GM23248 (cell line): ENCODE measurements at regions not wholly inside any gene's neighbourhood (a gene's known extent, or its start where the extent isn't known, plus 50 kb on each side); places are given as distances from the start of the nearest gene placed in this dataset.
A peak's percentile ranks its signal among the peaks of the same experiment; 100 is the strongest.

Source experiments
- DNase-seq: peaks from one replicate; pipeline ENCODE4 v3.0.0-alpha.2; 2015
- H2AFZ ChIP-seq: fragments of 200-600 bp; sonication (generic); 2 replicates; pipeline ENCODE4 v1.6.1; 2016; ENCODE audit warnings: antibody characterized with exemption
- H3F3A ChIP-seq: fragments of 200-600 bp; sonication (generic); 2 replicates; pipeline ENCODE4 v1.6.1; 2016; ENCODE audit warnings: mild to moderate bottlenecking, antibody characterized with exemption, mixed run types; ENCODE audit not compliant: insufficient read depth
- H3K27ac ChIP-seq: fragments of 200-600 bp; sonication (generic); 2 replicates; pipeline ENCODE4 v1.5.1; 2016; ENCODE audit warnings: mild to moderate bottlenecking
- H3K27me3 ChIP-seq: fragments of 200-600 bp; sonication (generic); replicated peaks from 2 replicates; pipeline ENCODE4 v1.6.1; 2016; ENCODE audit warnings: mild to moderate bottlenecking; ENCODE audit not compliant: insufficient read depth
- H3K36me3 ChIP-seq: fragments of 200-600 bp; sonication (generic); 2 replicates; pipeline ENCODE4 v1.6.1; 2016; ENCODE audit warnings: low read depth, mild to moderate bottlenecking
- H3K4me1 ChIP-seq: fragments of 200-600 bp; sonication (generic); 2 replicates; pipeline ENCODE4 v1.6.1; 2016; ENCODE audit warnings: mild to moderate bottlenecking; ENCODE audit not compliant: insufficient read depth
- H3K4me2 ChIP-seq: fragments of 200-600 bp; sonication (generic); one replicate; pipeline ENCODE4 v1.6.1; 2016; ENCODE audit warnings: mild to moderate bottlenecking; ENCODE audit not compliant: unreplicated experiment
- H3K4me3 ChIP-seq: fragments of 200-600 bp; sonication (generic); 2 replicates; pipeline ENCODE4 v1.5.1; 2016; ENCODE audit warnings: mild to moderate bottlenecking
- H3K79me2 ChIP-seq: fragments of 200-600 bp; sonication (generic); 2 replicates; pipeline ENCODE4 v1.6.1; 2016; ENCODE audit warnings: mild to moderate bottlenecking; ENCODE audit not compliant: insufficient read depth
- H3K9ac ChIP-seq: fragments of 200-600 bp; sonication (generic); 2 replicates; pipeline ENCODE4 v1.6.1; 2016; ENCODE audit warnings: mild to moderate bottlenecking
- H3K9me2 ChIP-seq: fragments of 200-600 bp; sonication (generic); 2 replicates; pipeline ENCODE4 v1.6.1; 2016; ENCODE audit warnings: mixed run types, mild to moderate bottlenecking, moderate library complexity; ENCODE audit not compliant: insufficient read depth
- H3K9me3 ChIP-seq: fragments of 200-600 bp; sonication (generic); one replicate; pipeline ENCODE4 v1.6.1; 2017; ENCODE audit warnings: low read depth
- H4K20me1 ChIP-seq: fragments of 200-600 bp; sonication (generic); 2 replicates; pipeline ENCODE4 v1.6.0; 2016; ENCODE audit not compliant: insufficient read depth
- EZH2 ChIP-seq: fragments of 200-600 bp; sonication (generic); IDR thresholded peaks from 2 replicates; pipeline ENCODE4 v1.6.1; 2018; ENCODE audit warnings: antibody characterized with exemption, mild to moderate bottlenecking; ENCODE audit not compliant: insufficient read depth, poor library complexity, severe bottlenecking
- EZH2phosphoT487 ChIP-seq: fragments of 200-600 bp; sonication (generic); IDR thresholded peaks from 2 replicates; pipeline ENCODE4 v1.6.1; 2018; ENCODE audit warnings: antibody characterized with exemption, moderate library complexity, mild to moderate bottlenecking, low read depth; ENCODE audit not compliant: insufficient read depth
- WGBS, 2 experiments: methylation state at CpG; one replicate each; pipeline ENCODE4 v1.1.6; 2015 to 2017; ENCODE audit warnings: low lambda C conversion rate in 2 of 2, low coverage in 1 of 2; ENCODE audit errors: missing lambda C conversion rate in 2 of 2; 5-methylcytosine and 5-hydroxymethylcytosine counted together
- in situ Hi-C: fragments of 300-500 bp; cut with MboI; formaldehyde crosslinking; loops from 2 replicates; pipeline ENCODE4 v1.15.0; 2020

GRCh38 chr4:188767496-188767895 is 628.3 kb downstream of the TRIML1 start:
- H3F3A ChIP-seq = no peaks in the 10 kb centered on the region
- TF ChIP-seq EZH2phosphoT487 (no peak), EZH2 (no peak)
- H3K27ac ChIP-seq = no peak overlapping the region
- H2AFZ ChIP-seq = no peak overlapping the region
- H3K9ac ChIP-seq = no peak overlapping the region
- no peaks in the 10 kb centered on the region for H3K36me3 ChIP-seq
- H3K4me3 ChIP-seq = no peak overlapping the region
- DNase-seq = no peak
- no peaks in the 10 kb centered on the region for H3K9me3 ChIP-seq
- in situ Hi-C loops = no loop called here
- H3K27me3 ChIP-seq = no peaks in the 10 kb centered on the region
- H4K20me1 ChIP-seq = no peaks in the 10 kb centered on the region
- H3K4me1 ChIP-seq = no peaks in the 10 kb centered on the region
- no peak overlapping the region for H3K4me2 ChIP-seq
- H3K9me2 ChIP-seq = no peaks in the 10 kb centered on the region
- H3K79me2 ChIP-seq = no peaks in the 10 kb centered on the region
- 11 to 13% methylated on average over 3 of the region's 3 CpGs for WGBS, 2 experiments

GRCh38 chr4:188778905-188779304 is 639.7 kb downstream of the TRIML1 start:
- 2 to 5% methylated on average over 4 of the region's 4 CpGs for WGBS, 2 experiments
- H3K4me3 ChIP-seq = no peak overlapping the region
- no peak overlapping the region for H3K9ac ChIP-seq
- H3K79me2 ChIP-seq = no peaks in the 10 kb centered on the region
- H3K27me3 ChIP-seq = no peaks in the 10 kb centered on the region
- TF ChIP-seq EZH2 (no peak), EZH2phosphoT487 (no peak)
- no peaks in the 10 kb centered on the region for H3K9me3 ChIP-seq
- H3K4me2 ChIP-seq = no peak overlapping the region
- H3K36me3 ChIP-seq = no peaks in the 10 kb centered on the region
- no peaks in the 10 kb centered on the region for H3F3A ChIP-seq
- H3K27ac ChIP-seq = no peak overlapping the region
- H2AFZ ChIP-seq = no peak overlapping the region
- in situ Hi-C loops = no loop called here
- no peaks in the 10 kb centered on the region for H4K20me1 ChIP-seq
- H3K4me1 ChIP-seq = no peaks in the 10 kb centered on the region
- DNase-seq = peak; percentile 12
- no peaks in the 10 kb centered on the region for H3K9me2 ChIP-seq

DNA sequence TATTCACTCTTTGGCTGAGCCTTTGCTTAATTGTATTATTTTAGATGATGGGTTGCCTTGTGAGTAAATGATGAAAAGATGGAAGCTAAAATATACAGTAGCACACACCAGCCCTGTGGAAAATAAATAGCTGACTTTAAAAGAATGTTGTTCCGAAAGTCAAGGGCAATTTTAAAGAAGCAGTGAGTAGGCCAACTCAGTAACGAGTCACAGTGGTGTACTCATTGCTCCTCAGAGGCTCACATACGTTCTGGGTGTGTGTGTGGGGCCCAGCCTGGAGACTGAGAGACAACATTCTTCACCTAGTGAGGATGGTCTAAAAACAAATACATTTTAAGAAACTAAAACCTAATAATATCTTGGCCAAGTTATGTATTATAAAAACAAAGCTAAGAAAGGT is 640.3 kb downstream of the TRIML1 start:
- Histone ChIP-seq H3K4me1 (no peaks in the 10 kb centered on the region), H3K9me3 (no peaks in the 10 kb centered on the region), H3K4me2 (no peak overlapping the region), H3K27me3 (no peaks in the 10 kb centered on the region), H3K27ac (no peak overlapping the region), H3K9ac (no peak overlapping the region), H3K4me3 (no peak overlapping the region), H3F3A (no peaks in the 10 kb centered on the region), H4K20me1 (no peaks in the 10 kb centered on the region), H3K9me2 (no peaks in the 10 kb centered on the region), H3K79me2 (no peaks in the 10 kb centered on the region), H2AFZ (no peak overlapping the region), H3K36me3 (no peaks in the 10 kb centered on the region)
- no peak for TF ChIP-seq EZH2phosphoT487
- TF ChIP-seq EZH2 = no peak
- peak; percentile 28 for DNase-seq
- in situ Hi-C loops = no loop called here
- WGBS, 2 experiments = 8 to 11% methylated on average over 3 of the region's 3 CpGs

GRCh38 chr4:188780028-188780427 is 640.8 kb downstream of the TRIML1 start:
- 27 to 30% methylated on average over 5 of the region's 5 CpGs for WGBS, 2 experiments
- Histone ChIP-seq H3K27ac (no peak overlapping the region), H2AFZ (no peak overlapping the region), H3F3A (no peaks in the 10 kb centered on the region), H3K27me3 (no peaks in the 10 kb centered on the region), H3K4me1 (no peaks in the 10 kb centered on the region), H3K79me2 (no peaks in the 10 kb centered on the region), H4K20me1 (no peaks in the 10 kb centered on the region), H3K9me2 (no peaks in the 10 kb centered on the region), H3K36me3 (no peaks in the 10 kb centered on the region), H3K9me3 (no peaks in the 10 kb centered on the region), H3K4me2 (no peak overlapping the region), H3K9ac (no peak overlapping the region), H3K4me3 (no peak overlapping the region)
- in situ Hi-C loops = no loop called here
- no peak for DNase-seq
- TF ChIP-seq EZH2 = no peak
- no peak for TF ChIP-seq EZH2phosphoT487

DNA sequence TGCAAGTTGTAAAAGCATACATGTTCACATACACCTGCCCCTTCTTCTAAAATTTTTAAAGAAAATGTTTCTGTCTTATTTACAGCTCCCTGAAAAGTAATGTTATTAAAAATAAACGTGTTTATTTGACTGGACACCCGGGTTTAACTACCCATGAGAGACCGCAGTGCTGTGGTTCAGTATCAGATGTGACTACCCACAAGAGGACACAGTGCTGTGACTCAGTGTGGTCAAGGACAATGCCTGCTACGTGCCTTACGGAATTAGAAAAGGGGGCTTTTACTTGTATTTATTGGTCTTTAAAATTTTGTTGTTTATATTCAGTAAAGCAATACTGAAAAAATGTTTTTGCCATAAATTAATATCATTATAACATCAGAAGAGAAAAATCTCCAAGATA is 641.4 kb downstream of the TRIML1 start:
- no peak overlapping the region for H3K4me2 ChIP-seq
- H3F3A ChIP-seq = no peaks in the 10 kb centered on the region
- no peaks in the 10 kb centered on the region for H3K4me1 ChIP-seq
- WGBS, 2 experiments = 15% methylated on average over 5 of the region's 5 CpGs
- TF ChIP-seq EZH2 (no peak), EZH2phosphoT487 (no peak)
- no peaks in the 10 kb centered on the region for H4K20me1 ChIP-seq
- H3K4me3 ChIP-seq = no peak overlapping the region
- H3K9me2 ChIP-seq = no peaks in the 10 kb centered on the region
- H3K9me3 ChIP-seq = no peaks in the 10 kb centered on the region
- no peak overlapping the region for H2AFZ ChIP-seq
- no peaks in the 10 kb centered on the region for H3K36me3 ChIP-seq
- no peak overlapping the region for H3K9ac ChIP-seq
- H3K27ac ChIP-seq = no peak overlapping the region
- in situ Hi-C loops = no loop called here
- no peaks in the 10 kb centered on the region for H3K27me3 ChIP-seq
- DNase-seq = peak; percentile 2
- no peaks in the 10 kb centered on the region for H3K79me2 ChIP-seq
